COLO829 (cell line): ENCODE measurements at regions not wholly inside any gene's neighbourhood (a gene's known extent, or its start where the extent isn't known, plus 50 kb on each side); places are given as distances from the start of the nearest gene placed in this dataset.
A peak's percentile ranks its signal among the peaks of the same experiment; 100 is the strongest.
"Not testable (repeated sequence)": the region's sequence is repeated elsewhere in the genome, so short reads cannot be mapped to it uniquely, and the experiment has no call there.

Experiments used
- DNase-seq: peaks from one replicate; pipeline ENCODE4 v3.0.0; 2012; ENCODE audit warnings: low spot score

DNA sequence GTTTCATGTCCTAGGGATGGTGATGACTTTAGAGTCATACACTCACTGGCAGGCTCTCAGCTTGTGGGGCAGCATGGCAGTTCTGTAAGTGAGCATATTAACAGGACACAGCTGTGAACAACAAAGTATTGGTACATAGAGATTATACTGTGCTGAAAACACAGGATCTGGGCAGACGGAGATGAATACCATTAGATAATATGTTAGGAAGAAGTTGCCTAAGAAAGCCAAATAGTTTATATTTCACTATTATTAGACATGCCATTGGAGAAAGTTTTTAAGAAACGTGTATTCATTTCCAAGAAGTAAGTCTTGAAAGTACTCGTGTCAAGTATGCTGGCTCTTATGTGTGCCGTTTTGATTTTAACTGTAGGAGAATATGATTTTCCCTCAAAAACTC lies 274.5 kb downstream of the INHBA start:
- no peak for DNase-seq

DNA sequence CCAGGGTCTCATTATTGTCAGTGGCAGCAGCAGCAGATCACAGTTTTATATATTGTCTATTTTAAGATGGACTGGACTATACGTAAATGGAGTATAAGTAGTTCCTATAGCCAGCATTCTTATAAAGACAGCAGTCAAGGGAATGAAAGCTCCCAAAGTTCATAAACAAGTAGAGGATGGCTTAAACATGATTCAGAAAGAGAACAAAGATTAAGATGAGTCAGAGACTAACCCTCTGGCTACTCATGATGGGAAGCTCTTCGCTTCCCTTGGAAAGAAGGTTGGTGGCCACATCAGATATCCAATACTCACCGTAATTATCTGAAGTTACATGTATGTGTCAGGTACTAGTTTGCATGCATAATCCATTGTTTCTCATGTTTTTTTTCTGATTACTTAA lies 277.0 kb downstream of the INHBA start:
- DNase-seq, result peak; percentile 92

DNA sequence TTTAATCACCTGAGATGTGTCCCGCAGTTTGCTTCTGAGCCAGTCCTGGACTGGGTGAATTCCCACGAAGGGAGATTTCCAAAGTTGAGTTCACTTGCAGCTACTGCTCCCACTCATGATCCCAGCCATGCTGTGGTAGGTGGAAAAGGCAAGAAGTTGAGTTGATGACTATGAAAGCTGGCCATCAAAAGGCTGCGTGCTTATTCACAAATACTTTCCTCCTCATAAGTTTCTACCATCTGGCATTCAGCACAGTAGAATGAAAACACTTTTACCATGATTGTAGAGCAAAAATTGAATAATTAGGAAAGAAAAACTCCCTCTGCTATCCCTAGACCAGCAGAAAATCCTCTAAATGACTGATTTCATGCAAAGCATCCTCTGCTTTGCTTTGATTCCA lies 281.8 kb downstream of the INHBA start:
- no peak for DNase-seq

DNA sequence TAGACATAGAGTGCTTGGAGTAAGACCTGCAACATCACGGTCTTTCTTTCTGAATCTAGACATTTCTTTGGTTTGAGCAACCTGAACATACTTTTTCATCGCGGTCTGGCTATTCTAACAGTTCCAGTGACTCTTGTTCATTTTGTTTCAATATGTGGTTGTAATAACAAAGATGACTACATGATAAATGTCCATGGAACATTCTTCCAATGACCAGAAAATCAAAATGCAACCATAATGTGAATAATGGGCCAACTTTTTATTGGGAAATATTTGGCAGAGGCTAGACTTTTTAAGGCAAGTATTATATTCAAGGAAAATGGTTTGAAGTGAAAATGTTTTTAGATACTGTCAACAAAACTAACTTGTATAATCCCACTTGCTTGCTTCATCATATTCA lies 282.5 kb downstream of the INHBA start:
- DNase-seq, result no peak

DNA sequence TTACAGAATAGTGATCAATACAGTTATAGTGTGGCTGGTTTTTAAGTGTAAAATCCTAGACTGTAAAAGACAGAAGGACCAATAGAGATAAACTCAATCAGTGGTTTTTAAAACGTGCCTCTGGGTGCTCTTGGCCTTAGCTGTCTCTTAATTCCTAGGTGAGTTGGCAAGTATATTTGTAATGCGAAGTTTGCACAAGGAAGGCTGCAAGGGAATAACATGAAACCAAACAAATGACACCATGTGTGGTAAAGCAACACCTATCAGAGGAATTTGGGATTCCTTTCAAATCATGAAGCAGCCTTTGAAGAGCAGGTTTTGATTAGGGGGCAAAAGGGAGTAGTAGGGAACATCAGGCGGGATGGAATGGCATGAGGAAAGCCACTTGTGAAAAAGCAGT lies 284.6 kb downstream of the INHBA start:
- DNase-seq, result no peak

DNA sequence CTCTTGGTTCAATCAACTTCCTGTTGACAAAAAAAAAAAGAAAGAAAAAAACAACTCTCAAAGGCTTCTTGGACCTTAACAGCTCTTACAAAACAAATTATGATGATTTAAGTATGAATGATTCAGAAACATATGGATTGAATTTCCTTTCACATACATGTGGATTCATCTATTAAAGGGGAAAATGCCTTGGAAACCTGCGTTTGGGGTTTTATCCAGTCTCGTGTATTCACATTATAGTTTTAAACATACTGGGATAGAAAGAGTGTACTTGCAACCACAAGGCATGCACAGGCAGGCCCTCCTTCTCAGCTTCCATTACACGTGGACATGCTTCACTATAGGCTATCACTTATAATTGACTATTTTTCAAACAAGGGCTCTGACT lies 286.7 kb downstream of the INHBA start:
- no peak for DNase-seq

DNA sequence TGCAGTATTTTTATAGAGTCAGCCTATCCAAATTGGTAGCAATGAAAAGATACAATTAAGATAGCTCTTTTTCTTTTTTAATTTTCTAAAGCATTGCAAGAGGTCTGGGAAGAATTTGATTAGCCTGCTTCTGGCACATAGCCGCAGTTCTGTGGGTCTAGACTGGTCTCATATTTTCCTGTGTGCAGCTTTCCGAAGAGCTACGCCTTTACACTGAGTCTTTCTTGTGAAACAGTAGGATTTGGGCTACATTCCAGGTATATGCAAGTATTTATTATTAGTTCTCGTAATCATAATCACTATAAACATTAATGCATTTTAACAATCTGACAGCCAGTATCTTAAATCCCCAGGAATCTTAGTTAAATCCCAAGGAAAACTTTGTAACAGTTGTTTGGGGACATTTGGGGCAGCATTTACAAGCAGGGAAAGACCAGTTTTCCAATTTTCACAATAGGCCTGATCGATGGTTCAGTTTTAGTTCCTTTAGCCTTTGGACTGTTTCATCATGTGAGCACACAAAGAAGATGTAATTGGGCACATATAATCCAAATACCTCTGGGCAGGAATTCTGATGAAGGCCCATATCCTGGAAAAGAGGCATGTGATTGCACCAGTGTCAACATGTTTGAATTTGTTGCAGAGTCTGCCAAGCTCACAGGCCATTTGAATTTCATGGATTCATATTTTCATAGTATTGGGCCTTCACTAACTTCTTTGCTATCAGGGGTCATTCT lies 287.3 kb downstream of the INHBA start:
- DNase-seq, result no peak

DNA sequence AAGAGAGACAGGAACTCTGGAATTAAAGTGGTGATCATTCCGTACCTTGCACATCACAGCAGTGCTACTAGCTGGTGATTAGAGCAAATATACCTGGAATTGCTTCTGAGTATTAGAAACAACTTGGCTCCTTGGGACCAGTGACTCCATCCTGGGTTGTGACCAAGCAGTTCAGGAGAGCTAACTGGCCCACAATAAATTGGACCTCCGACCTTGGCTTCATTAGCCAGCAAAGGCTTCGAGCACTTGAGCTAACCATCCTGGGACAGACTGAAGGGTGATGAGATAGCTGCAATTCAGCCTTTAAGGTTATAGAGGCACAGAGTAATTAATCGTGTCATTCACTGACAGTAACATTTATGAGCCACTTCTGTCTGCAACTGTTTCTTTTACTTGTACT lies 287.8 kb downstream of the INHBA start:
- DNase-seq, result no peak

DNA sequence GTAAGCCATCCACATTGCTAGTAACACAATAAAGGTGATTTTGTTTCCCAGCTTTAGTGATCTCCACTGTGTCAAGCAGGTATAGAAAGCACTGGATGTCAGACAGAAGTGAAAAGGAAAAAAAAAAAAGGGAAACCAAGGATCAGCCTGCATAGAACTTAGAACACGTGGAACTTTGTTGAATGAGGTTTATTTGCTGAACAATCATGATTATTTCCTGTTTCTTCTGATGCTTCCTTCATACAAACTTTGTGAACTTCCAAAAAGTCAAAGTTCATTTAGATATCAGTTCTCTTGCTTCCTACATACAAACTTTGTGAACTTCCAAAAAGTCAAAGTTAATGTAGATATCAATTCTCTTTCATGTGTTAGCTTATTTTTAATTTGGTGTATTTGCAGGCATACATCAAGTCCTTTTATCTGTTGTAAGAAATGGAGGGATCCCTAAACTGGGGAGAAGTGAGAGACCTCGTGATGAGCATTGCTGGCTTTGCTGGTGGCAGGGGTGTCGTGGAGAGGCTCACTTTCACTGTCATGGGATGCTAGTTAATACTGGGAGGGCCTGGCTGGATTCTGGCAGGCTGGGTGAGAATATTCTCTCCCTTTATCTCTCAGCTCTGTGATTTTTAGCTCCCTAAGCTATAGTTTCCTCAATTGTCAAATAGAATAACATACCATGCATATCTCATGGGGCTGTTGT lies 298.4 kb downstream of the INHBA start:
- DNase-seq, result no peak

DNA sequence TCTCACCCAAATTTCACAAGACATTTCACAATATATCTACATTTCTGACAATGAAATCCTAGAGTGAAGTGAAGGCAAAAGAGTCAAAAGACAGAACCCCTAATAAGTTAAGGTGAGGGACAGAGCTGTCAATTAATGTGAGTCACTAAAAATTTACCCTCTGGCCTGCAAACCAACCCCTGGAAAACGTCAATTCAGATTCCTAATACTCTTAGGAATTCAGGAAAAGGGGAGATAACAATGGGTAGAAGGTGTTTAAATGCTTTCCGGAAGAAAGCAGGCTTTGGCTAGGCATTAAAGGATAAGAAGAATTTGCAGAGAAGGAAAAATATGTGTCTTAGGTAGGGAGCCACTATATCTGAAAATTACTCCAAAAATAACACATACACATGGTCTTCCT lies 299.6 kb downstream of the INHBA start:
- no peak for DNase-seq

DNA sequence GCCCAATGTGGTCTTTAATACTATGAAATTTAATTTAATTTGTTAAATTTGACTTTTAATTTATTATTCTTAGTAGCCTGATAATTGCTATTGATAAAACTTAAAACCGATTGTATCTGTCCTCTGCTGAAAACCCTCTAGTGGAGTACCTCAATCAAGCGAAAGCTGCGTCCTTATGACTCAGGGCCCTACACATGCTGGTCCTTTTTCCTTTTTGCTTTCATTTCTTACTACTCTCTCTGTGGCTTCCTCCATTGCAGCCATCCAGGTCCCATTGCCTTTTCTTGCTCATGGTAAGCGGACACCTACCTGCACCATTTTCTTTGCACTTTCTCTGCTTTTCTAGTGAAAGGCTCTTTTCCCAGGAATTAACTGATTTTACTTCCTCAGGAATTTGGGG lies 301.1 kb downstream of the INHBA start:
- DNase-seq, result no peak

DNA sequence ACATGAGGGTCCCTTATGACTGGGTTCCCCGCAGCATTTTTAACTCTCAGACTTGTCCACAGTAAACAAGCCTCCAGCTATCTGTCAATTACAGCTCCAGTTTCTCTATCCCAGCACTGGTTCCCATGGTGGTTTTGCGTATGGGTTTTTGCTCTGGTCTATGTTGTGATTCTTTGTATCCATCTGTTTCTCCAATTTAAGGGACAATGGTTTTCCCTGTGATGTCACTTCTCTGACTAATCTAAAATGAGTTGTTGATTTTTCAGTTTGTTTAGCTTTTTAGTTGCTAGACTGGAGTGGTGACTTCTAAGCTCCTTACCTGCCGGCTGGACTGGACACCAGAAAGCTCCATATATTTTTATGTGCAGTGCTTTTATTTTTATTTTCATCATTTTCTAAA lies 303.7 kb downstream of the INHBA start:
- no peak for DNase-seq

DNA sequence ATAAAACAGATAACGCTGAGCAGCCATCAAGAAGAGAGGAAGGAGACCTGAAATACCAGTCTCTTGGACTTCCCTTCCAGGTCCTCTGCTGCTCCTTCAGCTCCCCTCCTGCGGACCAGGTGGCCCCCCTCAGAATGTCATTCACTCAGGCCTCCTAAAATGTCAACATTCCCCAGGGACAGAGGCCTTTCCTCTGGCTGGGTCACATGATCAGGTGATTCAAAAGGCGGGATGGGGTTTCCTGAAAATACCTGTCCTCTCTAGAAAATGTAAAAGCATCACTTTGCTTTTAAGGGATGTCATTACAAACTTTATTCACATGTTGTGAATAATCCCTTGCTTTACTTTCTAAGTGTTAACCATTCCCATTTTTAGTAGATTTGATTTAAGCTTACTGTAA lies 311.1 kb downstream of the INHBA start:
- no peak for DNase-seq

DNA sequence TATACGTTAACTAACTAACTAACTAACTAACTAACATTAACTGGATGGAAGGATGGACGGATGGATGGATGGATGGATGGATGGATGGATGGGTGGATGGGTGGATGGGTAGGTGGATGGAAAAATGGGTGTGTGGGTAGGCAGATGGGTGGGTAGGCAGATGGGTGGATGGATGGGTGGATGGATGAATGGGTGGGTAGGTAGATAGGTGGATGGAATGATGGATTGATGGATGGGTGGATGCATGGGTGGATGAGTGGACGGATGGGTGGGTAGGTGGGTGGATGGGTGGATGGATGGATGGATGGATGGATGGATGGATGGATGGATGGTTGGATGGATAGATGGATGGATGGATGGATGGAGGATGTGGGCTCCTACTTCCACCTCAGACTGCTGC lies 314.0 kb downstream of the INHBA start:
- not testable (repeated sequence) for DNase-seq

DNA sequence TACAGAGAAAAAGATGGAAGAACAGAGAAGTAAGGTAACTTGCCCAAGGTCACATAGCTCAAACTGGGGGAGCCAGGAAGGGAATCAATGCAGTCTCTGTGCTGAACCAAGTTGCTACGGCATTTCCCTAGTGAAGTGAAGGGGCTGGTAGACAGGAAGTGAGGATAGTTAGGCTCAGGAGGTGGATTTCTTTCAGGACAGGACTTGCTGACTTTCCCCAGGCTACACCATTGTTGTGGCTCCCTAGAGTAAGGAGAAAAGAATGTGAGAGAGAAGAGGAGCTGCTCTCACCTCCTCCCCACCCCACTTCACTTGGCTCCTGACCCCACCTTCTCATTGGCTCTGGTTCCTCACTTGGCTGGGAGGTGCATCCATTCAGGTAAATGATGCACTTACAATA lies 316.9 kb downstream of the INHBA start:
- DNase-seq, result no peak

DNA sequence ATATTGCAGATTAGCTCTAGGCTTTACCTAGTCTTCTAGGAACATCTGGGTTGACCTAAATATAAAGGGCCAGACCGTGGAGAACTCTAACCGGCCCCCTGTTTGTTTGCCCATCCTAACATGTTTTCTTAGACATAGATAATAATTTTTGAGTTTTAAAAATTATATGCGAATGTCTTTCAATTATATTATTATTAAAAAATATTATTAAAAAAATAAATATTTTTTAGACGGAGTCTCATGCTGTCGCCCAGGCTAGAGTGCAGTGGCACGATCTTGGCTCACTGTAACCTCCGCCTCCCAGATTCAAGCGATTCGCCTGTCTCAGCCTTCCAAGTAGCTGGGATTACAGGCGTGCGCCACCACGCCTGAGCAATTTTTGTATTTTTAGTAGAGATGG lies 318.5 kb downstream of the INHBA start:
- DNase-seq, result no peak

DNA sequence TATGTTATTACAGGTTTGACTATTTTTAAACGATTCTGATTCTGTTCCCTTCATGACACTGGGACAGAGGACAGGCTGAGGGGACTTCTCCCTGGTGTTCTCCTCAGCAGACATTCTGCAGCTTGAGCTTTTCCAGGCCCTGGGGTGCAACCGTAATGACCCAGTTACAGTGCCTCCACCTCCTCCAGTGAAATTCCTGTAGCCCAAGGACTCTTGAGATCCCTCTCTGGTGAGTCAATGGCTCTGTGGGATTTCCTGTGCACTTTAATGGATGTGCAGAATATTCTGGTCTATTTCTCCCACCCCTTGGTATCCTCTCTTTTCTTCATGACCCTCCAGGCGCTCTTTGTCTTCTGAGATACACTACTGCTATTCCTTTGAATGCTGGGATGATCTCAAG lies 319.3 kb downstream of the INHBA start:
- no peak for DNase-seq

DNA sequence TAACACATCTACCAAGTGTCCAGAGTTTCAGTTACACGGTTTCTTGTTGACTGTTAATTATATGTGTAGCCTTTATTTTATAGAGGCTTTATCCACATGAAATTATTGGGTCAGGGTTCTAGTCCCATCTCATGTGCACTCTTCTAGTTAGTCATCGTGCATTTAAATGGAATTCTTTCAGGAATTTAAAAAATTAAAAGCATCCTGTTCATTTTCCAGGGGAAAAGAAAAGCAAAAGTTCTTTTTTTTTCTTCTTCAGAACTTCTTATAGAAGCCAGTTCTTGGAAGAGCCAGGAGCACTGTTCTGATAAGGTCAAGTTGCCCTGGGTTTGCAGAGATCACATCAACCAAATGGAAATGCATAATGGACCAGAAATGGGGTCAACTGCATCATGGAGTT lies 324.7 kb downstream of the INHBA start:
- DNase-seq, result no peak

DNA sequence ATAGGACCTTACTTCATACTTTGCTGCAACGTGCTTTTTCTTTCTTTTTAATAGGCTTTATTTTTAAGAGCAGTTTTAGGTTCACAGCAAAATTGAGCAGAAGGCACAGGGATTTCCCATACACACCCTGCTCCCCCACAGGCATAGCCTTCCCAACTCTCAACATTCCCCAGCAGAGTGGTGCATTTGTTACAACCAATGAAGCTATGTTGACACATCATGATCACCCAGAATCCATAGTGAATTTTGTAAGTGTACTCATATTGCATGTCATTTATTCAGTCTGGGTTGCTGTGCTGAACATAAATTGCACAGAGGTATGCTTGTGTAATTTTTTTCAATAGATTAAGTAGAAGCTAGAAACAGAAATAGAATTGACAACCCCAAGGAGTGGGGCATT lies 327.3 kb downstream of the INHBA start:
- no peak for DNase-seq

DNA sequence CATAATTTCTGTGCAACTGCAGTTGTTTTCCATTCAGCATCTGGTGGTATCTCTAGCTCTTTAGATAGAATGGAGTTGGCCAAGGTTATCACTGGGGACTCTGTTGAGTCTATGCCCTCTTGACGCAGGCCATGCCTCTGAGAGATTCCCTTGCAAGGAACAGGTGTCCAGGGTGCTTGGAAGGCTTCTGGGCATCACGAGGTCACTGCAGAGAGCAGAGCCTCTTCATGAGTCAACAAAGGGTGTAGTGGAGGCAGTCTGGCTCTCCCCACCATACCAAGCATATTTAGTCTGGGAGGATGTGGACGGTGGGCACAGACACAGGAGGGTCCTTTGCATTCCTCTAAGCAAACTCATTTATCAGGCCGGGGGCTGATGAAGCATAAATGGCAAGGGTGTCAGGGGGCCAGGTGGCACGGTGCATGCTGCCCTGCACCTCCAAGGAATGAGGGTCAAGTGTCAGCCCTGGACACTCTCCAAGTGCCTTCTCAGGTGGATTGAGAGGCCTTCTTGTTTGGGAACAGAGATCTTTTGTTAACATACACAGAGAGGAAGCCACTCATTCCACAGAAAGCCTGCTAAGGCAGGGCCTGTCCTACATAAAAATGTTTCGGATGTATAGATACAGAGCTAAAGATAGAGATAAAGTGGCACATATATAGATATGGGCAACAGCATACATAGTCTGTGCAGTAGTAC lies 328.6 kb downstream of the INHBA start:
- DNase-seq, result no peak

DNA sequence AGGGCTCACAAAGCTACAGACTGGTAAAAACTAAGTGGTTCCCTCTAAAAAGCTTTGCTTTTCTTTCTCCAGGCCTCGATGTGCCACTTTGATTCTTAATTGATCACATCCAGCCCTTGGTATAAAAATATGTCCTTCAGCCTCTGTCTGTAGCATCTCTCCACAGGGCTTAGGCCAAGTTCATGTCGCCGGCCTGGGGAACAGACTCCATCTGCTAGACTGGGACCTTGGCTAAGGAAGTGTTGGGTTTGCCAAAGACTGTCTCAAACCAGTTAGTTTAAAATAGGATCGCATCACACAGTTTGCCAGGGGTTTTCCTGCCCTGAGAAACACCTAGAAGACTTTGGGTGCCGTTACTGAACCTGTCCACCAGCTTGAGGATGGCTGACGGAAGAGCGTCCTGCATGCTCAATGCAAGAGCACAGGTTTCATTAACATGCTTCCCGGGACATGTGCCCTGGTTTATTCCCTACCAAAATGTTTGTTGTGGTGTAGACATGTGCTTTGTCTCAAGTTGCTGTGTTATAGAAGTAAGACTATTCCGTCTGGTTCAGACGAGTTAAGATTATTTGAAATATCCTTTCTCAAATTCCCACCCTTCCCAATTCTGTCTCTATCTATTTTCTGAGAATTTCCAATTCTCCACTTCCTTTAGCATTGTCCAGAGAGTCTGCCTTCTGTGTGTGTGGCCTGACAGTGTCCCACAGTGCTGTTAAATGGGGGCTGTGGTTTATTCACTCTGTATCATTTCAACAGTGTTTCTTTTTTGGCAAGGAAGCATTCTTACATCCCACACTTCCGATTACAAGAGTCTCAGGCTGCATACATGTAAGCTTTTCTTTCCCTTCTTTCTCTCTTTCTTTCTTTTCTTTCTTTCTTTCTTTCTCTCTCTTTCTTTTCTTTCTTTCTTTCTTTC lies 334.7 kb downstream of the INHBA start:
- DNase-seq, result no peak

DNA sequence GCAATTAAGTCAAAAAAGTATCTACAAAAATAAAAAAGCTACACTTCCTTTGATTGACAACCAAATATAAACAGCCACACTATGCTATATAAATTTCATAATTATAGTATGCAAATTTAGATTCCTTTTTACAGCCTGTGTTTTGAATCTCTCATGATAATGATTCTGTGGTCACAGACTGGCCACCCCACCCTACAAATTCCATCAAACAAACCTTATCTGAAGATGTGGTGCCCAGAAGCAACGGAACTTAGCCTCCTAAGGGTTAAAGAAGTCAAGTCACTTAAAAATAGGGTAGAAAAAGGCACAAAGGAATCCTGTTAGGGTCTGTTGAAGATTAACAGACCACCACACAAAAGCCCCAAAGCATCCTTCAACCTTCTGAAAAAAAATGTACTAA lies 351.8 kb downstream of the INHBA start:
- DNase-seq, result no peak
